Esophagus squamous epithelium (tissue), 4 donors: ENCODE measurements at regions not wholly inside any gene's neighbourhood (a gene's known extent, or its start where the extent isn't known, plus 50 kb on each side); places are given as distances from the start of the nearest gene placed in this dataset.

ENCODE experiments used
- POLR2A ChIP-seq, 4 donors: fragments of 450-650 bp; IDR thresholded peaks; one replicate each; pipeline ENCODE4 v1.6.1; 2017; ENCODE audit warnings: antibody characterized with exemption in 4 of 4, mild to moderate bottlenecking in 4 of 4, moderate library complexity in 3 of 4
- TF ChIP-seq, protein P1 (sequence below), 6 experiments: fragments of 450-650 bp in 4 of 6; fragments of 200-600 bp in 2 of 6; sonication (generic) in 2 of 6; IDR thresholded peaks; one replicate each; pipeline ENCODE4 v1.5.1; 2016 to 2019; ENCODE audit warnings: antibody characterized with exemption in 6 of 6, mild to moderate bottlenecking in 4 of 6, moderate library complexity in 4 of 6

DNA sequence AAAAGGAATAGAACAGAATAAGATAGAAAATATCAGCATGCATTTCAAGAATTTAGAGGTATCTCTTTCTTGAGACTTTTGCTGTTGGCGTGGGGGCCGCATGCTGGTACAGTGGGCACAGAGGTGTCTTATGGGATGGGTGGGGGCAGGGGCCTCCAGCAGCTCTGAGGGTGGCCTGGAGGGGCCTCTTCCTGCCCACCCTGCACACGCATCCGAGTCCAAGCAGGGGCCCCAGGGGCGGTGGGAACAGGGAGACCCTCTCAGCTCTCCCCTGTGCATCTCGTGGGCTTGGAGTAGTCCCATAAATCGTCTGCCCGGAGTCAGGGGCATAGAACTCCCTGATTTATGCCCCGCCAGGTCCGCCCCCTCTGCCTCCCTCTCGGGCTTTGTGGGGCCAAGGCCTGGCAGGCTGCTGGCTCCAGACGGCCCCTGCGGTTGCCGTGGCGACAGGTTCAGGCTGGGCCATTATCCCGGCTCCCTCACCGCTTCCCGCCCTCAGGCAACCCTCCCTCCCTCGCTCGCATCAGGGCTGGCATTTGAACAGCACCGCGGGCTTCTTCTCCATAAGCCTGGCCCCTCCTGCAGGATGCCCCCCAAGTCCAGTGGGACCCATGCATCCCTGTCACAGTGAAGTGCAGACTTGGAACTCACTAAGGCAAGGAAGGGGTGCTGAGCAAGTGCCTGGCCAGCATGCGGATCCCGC lies 133.2 kb upstream of the ZBTB40 start:
- no peak for TF ChIP-seq POLR2A (IDR thresholded peaks at IDR 0.05)
- TF ChIP-seq, protein P1, sequence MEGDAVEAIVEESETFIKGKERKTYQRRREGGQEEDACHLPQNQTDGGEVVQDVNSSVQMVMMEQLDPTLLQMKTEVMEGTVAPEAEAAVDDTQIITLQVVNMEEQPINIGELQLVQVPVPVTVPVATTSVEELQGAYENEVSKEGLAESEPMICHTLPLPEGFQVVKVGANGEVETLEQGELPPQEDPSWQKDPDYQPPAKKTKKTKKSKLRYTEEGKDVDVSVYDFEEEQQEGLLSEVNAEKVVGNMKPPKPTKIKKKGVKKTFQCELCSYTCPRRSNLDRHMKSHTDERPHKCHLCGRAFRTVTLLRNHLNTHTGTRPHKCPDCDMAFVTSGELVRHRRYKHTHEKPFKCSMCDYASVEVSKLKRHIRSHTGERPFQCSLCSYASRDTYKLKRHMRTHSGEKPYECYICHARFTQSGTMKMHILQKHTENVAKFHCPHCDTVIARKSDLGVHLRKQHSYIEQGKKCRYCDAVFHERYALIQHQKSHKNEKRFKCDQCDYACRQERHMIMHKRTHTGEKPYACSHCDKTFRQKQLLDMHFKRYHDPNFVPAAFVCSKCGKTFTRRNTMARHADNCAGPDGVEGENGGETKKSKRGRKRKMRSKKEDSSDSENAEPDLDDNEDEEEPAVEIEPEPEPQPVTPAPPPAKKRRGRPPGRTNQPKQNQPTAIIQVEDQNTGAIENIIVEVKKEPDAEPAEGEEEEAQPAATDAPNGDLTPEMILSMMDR (IDR thresholded peaks at IDR 0.05) = no peak
